Ishikawa (cell line): ENCODE measurements at regions not wholly inside any gene's neighbourhood (a gene's known extent, or its start where the extent isn't known, plus 50 kb on each side); places are given as distances from the start of the nearest gene placed in this dataset.

Experiments used
- CEBPB ChIP-seq: IDR thresholded peaks from 2 replicates; pipeline ENCODE4 v1.6.1; 2012
- CREB1 ChIP-seq: IDR thresholded peaks from 2 replicates; pipeline ENCODE4 v1.6.1; 2012; ENCODE audit warnings: low read depth
- EGR1 ChIP-seq: IDR thresholded peaks from 2 replicates; pipeline ENCODE4 v1.6.1; 2012
- EP300 ChIP-seq: IDR thresholded peaks from 2 replicates; pipeline ENCODE4 v1.6.1; 2012; ENCODE audit warnings: borderline replicate concordance
- FOXM1 ChIP-seq: IDR thresholded peaks from 2 replicates; pipeline ENCODE4 v1.6.1; 2012; ENCODE audit warnings: low read depth, borderline replicate concordance
- NFIC ChIP-seq: IDR thresholded peaks from 2 replicates; pipeline ENCODE4 v1.6.1; 2012
- RAD21 ChIP-seq: IDR thresholded peaks from 2 replicates; pipeline ENCODE4 v1.6.1; 2012; ENCODE audit warnings: low read depth
- TAF1 ChIP-seq: IDR thresholded peaks from 2 replicates; pipeline ENCODE4 v1.6.1; 2012; ENCODE audit warnings: low read depth, mild to moderate bottlenecking
- TCF12 ChIP-seq: IDR thresholded peaks from 2 replicates; pipeline ENCODE4 v1.6.1; 2012; ENCODE audit warnings: low read depth
- TEAD4 ChIP-seq: IDR thresholded peaks from 2 replicates; pipeline ENCODE4 v1.6.1; 2012
- YY1 ChIP-seq: IDR thresholded peaks from 2 replicates; pipeline ENCODE4 v1.6.1; 2012; ENCODE audit warnings: low read depth
- ZBTB7A ChIP-seq: IDR thresholded peaks from 2 replicates; pipeline ENCODE4 v1.6.1; 2012; ENCODE audit warnings: low read depth
- TF ChIP-seq, protein P1 (sequence below): IDR thresholded peaks from 2 replicates; pipeline ENCODE4 v1.6.1; 2012; ENCODE audit warnings: low read depth, mild to moderate bottlenecking
- TF ChIP-seq, protein P2 (sequence below): IDR thresholded peaks from 2 replicates; pipeline ENCODE4 v1.6.1; 2012
- TF ChIP-seq, protein P3 (sequence below): IDR thresholded peaks from 2 replicates; pipeline ENCODE4 v1.6.1; 2012

DNA sequence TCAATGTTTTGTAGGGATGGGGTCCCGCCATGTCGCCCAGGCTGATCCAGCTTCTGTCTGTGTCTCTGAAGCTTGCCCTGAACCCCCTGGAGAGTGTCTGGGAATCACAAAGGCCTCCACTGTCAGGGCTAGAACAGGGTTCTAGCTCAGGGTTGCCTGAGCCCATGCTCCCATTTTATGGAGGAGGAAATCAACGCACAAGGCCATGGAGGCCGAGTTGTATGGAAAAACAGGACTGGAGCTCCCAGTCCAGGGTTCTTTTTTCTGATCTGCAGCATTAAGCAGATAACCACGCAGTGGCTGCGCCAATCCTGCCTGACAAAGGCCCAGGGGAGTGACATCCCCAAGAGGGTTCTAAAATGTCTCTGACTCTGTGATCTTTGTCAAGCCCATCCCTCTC lies 67.6 kb upstream of the NBPF3 start:
- TF ChIP-seq EP300 (no peak), NFIC (no peak), CEBPB (no peak)
- TF ChIP-seq, protein P1, sequence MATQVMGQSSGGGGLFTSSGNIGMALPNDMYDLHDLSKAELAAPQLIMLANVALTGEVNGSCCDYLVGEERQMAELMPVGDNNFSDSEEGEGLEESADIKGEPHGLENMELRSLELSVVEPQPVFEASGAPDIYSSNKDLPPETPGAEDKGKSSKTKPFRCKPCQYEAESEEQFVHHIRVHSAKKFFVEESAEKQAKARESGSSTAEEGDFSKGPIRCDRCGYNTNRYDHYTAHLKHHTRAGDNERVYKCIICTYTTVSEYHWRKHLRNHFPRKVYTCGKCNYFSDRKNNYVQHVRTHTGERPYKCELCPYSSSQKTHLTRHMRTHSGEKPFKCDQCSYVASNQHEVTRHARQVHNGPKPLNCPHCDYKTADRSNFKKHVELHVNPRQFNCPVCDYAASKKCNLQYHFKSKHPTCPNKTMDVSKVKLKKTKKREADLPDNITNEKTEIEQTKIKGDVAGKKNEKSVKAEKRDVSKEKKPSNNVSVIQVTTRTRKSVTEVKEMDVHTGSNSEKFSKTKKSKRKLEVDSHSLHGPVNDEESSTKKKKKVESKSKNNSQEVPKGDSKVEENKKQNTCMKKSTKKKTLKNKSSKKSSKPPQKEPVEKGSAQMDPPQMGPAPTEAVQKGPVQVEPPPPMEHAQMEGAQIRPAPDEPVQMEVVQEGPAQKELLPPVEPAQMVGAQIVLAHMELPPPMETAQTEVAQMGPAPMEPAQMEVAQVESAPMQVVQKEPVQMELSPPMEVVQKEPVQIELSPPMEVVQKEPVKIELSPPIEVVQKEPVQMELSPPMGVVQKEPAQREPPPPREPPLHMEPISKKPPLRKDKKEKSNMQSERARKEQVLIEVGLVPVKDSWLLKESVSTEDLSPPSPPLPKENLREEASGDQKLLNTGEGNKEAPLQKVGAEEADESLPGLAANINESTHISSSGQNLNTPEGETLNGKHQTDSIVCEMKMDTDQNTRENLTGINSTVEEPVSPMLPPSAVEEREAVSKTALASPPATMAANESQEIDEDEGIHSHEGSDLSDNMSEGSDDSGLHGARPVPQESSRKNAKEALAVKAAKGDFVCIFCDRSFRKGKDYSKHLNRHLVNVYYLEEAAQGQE: no peak

DNA sequence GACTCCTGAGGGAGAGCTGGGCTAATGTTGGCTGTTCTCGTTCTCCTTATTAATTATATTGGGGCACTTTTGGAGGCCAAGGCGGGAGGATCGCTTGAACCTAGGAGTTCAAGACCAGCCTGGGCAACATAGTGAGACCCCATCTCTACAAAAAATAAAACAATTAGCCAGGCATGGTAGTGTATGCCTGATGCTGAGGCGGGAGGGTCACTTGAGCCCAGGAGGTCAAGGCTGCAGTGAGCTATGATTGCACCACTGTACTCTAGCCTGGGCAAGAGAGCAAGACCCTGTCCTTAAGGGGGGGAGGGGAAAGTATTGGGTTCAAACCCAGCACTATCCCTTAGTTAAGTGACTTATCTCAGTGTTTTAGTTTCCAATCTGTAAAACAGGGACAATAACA lies 70.0 kb upstream of the NBPF3 start:
- TF ChIP-seq, protein P2, sequence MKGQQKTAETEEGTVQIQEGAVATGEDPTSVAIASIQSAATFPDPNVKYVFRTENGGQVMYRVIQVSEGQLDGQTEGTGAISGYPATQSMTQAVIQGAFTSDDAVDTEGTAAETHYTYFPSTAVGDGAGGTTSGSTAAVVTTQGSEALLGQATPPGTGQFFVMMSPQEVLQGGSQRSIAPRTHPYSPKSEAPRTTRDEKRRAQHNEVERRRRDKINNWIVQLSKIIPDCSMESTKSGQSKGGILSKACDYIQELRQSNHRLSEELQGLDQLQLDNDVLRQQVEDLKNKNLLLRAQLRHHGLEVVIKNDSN: no peak
- no peak for TF ChIP-seq CEBPB
- no peak for TF ChIP-seq YY1
- TF ChIP-seq, protein P1: no peak
- no peak for TF ChIP-seq RAD21
- TF ChIP-seq NFIC: no peak
- TF ChIP-seq TCF12: no peak
- TF ChIP-seq ZBTB7A: no peak
- TF ChIP-seq EP300: no peak
- TF ChIP-seq TAF1: no peak
- TF ChIP-seq CREB1: no peak
- no peak for TF ChIP-seq FOXM1
- TF ChIP-seq EGR1: no peak
- no peak for TF ChIP-seq TEAD4
- TF ChIP-seq, protein P3, sequence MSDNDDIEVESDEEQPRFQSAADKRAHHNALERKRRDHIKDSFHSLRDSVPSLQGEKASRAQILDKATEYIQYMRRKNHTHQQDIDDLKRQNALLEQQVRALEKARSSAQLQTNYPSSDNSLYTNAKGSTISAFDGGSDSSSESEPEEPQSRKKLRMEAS: no peak

DNA sequence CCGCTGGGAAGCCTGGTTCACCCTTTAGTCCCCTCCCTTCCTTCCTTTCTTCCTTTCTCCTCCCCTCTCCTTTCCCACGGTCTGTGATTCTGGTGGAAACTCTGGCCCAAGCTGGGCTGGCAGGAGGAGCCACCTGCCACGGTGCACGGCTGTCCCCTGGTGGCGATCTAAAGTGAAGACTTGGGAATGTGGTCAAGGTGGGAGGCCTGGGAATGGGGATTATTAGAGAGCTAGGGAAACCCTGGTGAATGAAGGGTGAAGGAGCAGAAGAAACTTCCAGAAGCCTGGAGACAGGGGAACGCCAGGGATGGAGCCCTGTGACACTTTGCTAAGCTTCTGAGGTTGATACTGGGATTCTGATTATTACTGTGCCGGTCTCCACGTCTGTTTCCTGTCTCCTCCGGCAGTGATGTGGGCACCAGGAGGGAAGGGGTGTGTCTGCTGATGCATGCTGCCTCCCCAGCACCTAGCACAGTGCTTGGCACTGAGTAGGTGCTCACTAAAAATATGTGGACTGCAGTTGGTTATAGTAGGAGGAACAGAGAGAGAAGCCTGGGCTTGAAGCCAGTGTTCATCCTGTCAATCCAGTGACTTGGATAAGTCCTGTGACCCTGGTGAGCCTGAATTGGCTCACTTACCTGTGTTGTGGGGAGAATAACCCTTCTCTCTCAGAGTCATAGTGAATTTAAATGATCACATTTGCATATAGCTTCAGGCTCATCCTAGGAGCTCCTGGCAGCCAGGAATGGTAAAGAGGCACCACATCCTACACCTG lies 71.2 kb upstream of the NBPF3 start:
- TF ChIP-seq TCF12 (0 out of 2 replicates have a peak, but pooled peaks have one; percentile 39), TAF1 (no peak), EGR1 (no peak), FOXM1 (no peak), CREB1 (no peak), TEAD4 (peak; percentile 81), CEBPB (no peak), YY1 (peak; percentile 33; the same call in 1 of the 2 replicates), NFIC (no peak), RAD21 (peak; percentile 100), ZBTB7A (no peak), EP300 (no peak)
- TF ChIP-seq, protein P3: peak; percentile 43; the same call in 1 of the 2 replicates
- TF ChIP-seq, protein P2: no peak
- TF ChIP-seq, protein P1: no peak

DNA sequence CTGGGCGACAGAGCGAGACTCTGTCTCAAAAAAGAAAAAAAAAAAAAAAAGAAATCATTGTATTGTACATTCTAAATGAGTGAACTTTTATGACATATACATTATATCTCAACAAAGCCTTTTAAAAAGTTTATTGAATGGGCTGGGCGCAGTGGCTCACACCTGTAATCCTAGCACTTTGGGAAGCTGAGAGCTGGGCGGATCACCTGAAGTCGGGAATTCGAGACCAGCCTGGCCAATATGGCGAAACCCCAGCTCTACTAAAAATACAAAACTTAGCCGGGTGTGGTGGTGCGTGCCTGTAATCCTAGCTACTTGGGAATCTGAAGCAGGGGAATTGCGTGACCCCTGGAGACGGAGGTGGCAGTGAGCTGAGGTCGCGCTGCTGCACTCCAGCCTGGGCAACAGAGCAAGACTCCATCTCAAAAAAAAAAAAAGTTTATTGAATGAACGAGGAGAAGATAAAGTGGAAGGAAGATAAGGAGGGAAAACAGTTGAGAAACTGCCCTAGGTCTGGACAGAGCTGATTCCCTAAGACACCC lies 71.9 kb upstream of the NBPF3 start:
- TF ChIP-seq YY1: peak; percentile 15; the same call in 1 of the 2 replicates
